ENCODE measurements at regions not wholly inside any gene's neighbourhood (a gene's known extent, or its start where the extent isn't known, plus 50 kb on each side); places are given as distances from the start of the nearest gene placed in this dataset.

DNA sequence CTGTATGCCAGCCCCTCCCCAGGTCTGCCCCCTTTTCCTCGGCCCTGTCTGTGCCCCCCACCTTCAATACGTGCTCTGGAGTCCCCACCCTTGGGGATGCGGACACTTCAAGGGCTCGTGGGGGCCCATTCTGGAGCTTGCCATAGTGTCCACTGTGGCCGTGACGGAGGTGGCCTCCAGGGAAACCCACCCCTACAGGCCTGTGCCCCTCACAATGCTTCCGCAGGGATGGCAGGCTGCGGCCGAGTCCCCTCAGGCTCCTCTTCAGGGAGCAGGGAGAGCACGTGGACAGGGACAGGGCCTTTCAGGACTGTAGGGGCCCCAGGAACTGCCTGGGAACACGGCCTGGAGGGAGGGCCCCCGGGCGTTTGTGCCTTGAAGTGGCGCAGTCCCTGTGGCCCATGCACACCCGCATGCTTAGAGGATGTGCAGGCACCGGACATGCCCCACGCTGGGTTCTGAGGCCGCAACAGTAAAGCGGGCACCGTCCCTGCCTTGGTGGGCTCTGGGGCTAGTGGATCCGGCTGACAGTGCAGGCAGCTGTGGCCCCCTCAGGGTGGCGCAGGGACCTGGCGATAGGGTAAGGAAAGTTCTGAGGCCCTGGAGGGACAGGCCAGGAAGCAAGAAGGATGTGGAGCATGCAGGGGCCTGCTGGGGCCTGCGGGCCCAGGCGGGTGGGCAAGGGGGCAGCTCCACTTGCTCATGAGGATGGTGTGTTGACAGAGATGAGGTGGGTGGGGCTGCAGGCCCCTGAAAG lies 209.0 kb upstream of the RTL1 start:
- TF ChIP-seq POLR2AphosphoS5 (IDR thresholded peaks at IDR 0.05; ENCODE audit: low read depth, low read length): no peak

DNA sequence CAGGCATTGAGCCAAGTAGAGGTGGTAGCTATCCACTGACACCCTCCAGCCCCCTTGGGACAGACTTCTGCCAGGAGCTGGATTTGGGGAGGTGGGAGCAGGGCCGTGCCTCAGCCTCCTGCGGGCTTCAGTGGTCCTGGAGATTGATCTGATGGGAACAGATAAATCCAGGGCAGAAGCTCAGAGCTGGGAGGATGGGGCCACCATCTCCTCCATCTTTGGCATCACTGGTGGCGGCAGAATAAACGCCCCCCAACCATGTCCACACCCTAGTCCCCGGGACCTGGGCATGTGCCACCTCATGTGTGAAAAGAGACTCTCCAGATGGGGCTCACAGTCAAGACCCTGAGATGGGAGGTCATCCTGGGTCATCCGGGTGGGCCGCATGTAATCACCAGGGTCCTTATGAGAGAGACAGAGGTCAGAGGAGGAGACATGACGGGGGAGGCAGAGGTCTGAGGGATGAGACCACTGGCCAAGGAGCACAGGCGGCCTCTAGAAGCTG lies 209.6 kb upstream of the RTL1 start:
- TF ChIP-seq, protein P1, sequence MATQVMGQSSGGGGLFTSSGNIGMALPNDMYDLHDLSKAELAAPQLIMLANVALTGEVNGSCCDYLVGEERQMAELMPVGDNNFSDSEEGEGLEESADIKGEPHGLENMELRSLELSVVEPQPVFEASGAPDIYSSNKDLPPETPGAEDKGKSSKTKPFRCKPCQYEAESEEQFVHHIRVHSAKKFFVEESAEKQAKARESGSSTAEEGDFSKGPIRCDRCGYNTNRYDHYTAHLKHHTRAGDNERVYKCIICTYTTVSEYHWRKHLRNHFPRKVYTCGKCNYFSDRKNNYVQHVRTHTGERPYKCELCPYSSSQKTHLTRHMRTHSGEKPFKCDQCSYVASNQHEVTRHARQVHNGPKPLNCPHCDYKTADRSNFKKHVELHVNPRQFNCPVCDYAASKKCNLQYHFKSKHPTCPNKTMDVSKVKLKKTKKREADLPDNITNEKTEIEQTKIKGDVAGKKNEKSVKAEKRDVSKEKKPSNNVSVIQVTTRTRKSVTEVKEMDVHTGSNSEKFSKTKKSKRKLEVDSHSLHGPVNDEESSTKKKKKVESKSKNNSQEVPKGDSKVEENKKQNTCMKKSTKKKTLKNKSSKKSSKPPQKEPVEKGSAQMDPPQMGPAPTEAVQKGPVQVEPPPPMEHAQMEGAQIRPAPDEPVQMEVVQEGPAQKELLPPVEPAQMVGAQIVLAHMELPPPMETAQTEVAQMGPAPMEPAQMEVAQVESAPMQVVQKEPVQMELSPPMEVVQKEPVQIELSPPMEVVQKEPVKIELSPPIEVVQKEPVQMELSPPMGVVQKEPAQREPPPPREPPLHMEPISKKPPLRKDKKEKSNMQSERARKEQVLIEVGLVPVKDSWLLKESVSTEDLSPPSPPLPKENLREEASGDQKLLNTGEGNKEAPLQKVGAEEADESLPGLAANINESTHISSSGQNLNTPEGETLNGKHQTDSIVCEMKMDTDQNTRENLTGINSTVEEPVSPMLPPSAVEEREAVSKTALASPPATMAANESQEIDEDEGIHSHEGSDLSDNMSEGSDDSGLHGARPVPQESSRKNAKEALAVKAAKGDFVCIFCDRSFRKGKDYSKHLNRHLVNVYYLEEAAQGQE (IDR thresholded peaks at IDR 0.05; ENCODE audit: insufficient read depth in 1 of 2, low read depth in 2 of 2, low read length in 2 of 2): no peak
- no peak for TF ChIP-seq TAF1 (IDR thresholded peaks at IDR 0.05; ENCODE audit: borderline replicate concordance, insufficient read depth, low read length)
- no peak for TF ChIP-seq FOXP2 (optimal IDR thresholded peaks at IDR 0.05; ENCODE audit: borderline replicate concordance, extremely low read depth, extremely low read length, insufficient read depth)
- no peak for TF ChIP-seq POLR2AphosphoS5 (IDR thresholded peaks at IDR 0.05; ENCODE audit: low read depth, low read length)
- no peak for TF ChIP-seq SIN3A (IDR thresholded peaks at IDR 0.05; ENCODE audit: borderline replicate concordance, insufficient read depth, low read length)

DNA sequence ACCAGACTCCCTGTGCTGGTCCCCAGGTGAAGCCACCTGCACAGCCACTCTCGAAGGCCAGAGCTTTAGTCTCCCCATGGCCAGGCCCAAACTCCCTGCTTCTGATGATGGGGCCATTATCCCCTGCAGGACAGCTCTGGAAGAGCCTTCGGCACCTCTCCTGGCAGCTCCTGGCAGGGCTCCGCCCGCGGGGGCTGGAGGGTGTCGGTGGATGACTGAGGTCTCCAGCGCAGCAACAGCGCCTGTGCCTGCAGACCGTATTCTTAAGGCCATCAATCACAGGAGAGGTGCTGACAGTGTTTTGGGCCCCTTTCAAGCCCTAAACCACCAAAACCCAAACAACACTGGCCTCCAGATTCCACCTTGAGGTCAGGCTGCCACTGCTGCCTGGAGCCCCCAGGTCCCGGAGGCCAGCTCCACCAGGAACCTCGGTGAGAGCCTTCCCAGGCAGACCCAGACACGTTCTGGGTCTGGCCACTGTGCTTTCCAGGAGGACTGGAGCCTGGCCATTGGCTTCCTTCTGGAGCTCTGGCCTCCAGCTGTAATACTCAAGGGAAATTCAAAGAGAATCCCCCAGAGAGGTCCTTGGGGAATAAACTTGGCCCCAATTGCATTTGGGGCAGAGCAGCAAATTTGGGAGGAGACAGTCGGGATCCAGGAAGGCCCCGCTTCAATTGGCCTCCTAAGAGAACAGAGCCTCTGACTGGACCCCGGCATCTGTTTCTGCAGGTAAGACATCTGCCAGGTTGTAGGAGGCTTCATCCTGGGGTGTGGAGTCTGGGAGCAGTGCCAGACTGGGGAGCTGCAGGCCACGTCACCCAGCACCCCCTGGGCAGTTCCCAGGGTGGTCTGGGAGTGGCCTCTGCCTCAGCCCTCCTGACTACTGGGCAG lies 210.6 kb upstream of the RTL1 start:
- TF ChIP-seq TAF1 (IDR thresholded peaks at IDR 0.05; ENCODE audit: borderline replicate concordance, insufficient read depth, low read length) (no peak), SIN3A (IDR thresholded peaks at IDR 0.05; ENCODE audit: borderline replicate concordance, insufficient read depth, low read length) (no peak), FOXP2 (optimal IDR thresholded peaks at IDR 0.05; ENCODE audit: borderline replicate concordance, extremely low read depth, extremely low read length, insufficient read depth) (no peak), POLR2AphosphoS5 (IDR thresholded peaks at IDR 0.05; ENCODE audit: low read depth, low read length) (no peak)
- TF ChIP-seq, protein P1 (IDR thresholded peaks at IDR 0.05; ENCODE audit: insufficient read depth in 1 of 2, low read depth in 2 of 2, low read length in 2 of 2): no peak

DNA sequence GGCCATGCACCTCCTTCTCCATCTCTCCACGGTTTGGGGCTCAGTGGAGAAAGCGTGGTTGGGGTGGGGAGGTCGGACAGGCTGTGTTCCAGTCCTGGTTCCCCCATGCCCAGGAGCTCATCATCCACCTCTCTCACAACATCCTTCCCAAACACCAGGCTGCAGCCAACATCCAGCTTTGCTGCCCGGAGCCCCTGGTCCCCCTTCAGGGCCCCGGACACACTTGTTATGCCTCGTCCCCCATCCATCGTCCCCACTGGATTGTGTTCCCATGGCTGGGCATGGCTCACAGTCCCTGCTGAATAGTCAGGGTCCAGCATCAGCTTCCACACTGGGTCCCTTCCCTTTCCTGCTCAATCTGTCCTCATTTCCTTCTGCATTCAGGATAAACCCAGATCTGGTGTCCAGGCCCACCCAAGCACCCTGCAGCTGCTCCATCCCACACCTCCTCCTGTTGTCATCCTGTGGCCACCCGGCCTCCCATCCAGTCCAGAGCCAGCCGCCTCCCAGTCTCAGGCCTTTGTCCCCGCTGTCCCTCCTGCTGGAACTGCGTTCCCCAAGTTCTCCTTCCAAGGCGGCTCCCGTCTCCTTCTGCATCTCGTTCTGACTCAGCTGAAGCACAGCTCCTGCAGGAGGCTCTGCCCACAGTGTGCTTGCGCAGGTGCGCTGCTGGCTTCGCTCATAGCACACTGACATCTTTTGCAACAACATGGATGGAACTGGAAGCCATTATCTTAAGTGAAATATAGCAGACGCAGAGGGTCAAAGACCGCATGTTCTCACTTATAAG lies 211.4 kb upstream of the RTL1 start:
- TF ChIP-seq, protein P1 (IDR thresholded peaks at IDR 0.05; ENCODE audit: insufficient read depth in 1 of 2, low read depth in 2 of 2, low read length in 2 of 2): no peak
- no peak for TF ChIP-seq SIN3A (IDR thresholded peaks at IDR 0.05; ENCODE audit: borderline replicate concordance, insufficient read depth, low read length)
- no peak for TF ChIP-seq FOXP2 (optimal IDR thresholded peaks at IDR 0.05; ENCODE audit: borderline replicate concordance, extremely low read depth, extremely low read length, insufficient read depth)
- TF ChIP-seq TAF1 (IDR thresholded peaks at IDR 0.05; ENCODE audit: borderline replicate concordance, insufficient read depth, low read length): no peak
- no peak for TF ChIP-seq POLR2AphosphoS5 (IDR thresholded peaks at IDR 0.05; ENCODE audit: low read depth, low read length)

DNA sequence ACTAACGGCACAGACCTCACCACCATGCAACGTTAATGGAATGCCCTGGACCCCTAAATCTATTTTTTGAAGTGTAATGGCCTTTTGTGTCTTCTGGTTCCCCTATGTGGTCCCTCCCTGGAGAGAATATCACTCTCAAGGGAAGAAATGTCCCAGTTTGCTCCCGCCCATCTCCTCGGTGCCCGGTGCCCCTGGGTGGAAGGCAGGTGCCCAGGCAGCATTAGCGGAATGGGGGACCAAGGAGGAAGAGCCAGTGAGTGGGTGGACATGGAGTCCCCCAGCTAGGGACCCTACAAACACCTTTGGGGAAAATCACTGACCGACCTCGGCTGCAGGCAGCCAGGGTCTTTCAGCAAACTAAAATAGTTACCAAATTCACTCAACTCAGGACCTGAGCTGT lies 212.1 kb upstream of the RTL1 start:
- TF ChIP-seq FOXP2 (optimal IDR thresholded peaks at IDR 0.05; ENCODE audit: borderline replicate concordance, extremely low read depth, extremely low read length, insufficient read depth) (no peak), SIN3A (IDR thresholded peaks at IDR 0.05; ENCODE audit: borderline replicate concordance, insufficient read depth, low read length) (no peak), POLR2AphosphoS5 (IDR thresholded peaks at IDR 0.05; ENCODE audit: low read depth, low read length) (no peak), TAF1 (IDR thresholded peaks at IDR 0.05; ENCODE audit: borderline replicate concordance, insufficient read depth, low read length) (no peak)
- TF ChIP-seq, protein P1 (IDR thresholded peaks at IDR 0.05; ENCODE audit: insufficient read depth in 1 of 2, low read depth in 2 of 2, low read length in 2 of 2): no peak

All from PFSK-1 (cell line).